ENCODE measurements at regions not wholly inside any gene's neighbourhood (a gene's known extent, or its start where the extent isn't known, plus 50 kb on each side); places are given as distances from the start of the nearest gene placed in this dataset.

GRCh38 chr2:220269367-220269766 lies 641.9 kb downstream of the SLC4A3 start:
- no peak for TF ChIP-seq SPI1 (IDR thresholded peaks at IDR 0.05; ENCODE audit: low read depth, low read length)
- no peak for TF ChIP-seq POLR2A (IDR thresholded peaks at IDR 0.05; ENCODE audit: low read depth, low read length)
- TF ChIP-seq POLR2AphosphoS5 (IDR thresholded peaks at IDR 0.05; ENCODE audit: low read depth, low read length): no peak
- TF ChIP-seq TAF1 (IDR thresholded peaks at IDR 0.05; ENCODE audit: low read depth, low read length): no peak
- TF ChIP-seq PAX5 (IDR thresholded peaks at IDR 0.05; ENCODE audit: insufficient read depth, low read length, severe bottlenecking): no peak
